Neural progenitor cell (in vitro differentiated cells): ENCODE measurements at regions not wholly inside any gene's neighbourhood (a gene's known extent, or its start where the extent isn't known, plus 50 kb on each side); places are given as distances from the start of the nearest gene placed in this dataset.

Experiments used
- DNase-seq: peaks from one replicate; pipeline ENCODE4 v3.0.0-alpha.2; 2016; ENCODE audit warnings: low spot score
- H2AFZ ChIP-seq: fragments of 200-600 bp; sonication (generic); replicated peaks from 2 replicates; pipeline ENCODE4 v1.6.1; 2016; ENCODE audit warnings: antibody characterized with exemption
- H3F3A ChIP-seq: fragments of 200-600 bp; sonication (generic); 2 replicates; pipeline ENCODE4 v1.6.1; 2016; ENCODE audit warnings: antibody characterized with exemption, low read depth
- H3K27ac ChIP-seq: fragments of 200-600 bp; sonication (generic); 2 replicates; pipeline ENCODE4 v1.5.1; 2016; ENCODE audit warnings: mild to moderate bottlenecking
- H3K27me3 ChIP-seq: fragments of 200-600 bp; sonication (generic); 2 replicates; pipeline ENCODE4 v1.6.1; 2016; ENCODE audit warnings: mild to moderate bottlenecking, moderate library complexity
- H3K36me3 ChIP-seq: fragments of 200-600 bp; sonication (generic); 2 replicates; pipeline ENCODE4 v1.5.1; 2016
- H3K4me1 ChIP-seq: fragments of 200-600 bp; sonication (generic); 2 replicates; pipeline ENCODE4 v1.6.1; 2016; ENCODE audit warnings: mixed run types
- H3K4me2 ChIP-seq: fragments of 200-600 bp; sonication (generic); 2 replicates; pipeline ENCODE4 v1.6.1; 2016
- H3K4me3 ChIP-seq: fragments of 200-600 bp; sonication (generic); 2 replicates; pipeline ENCODE4 v1.5.1; 2016
- H3K79me2 ChIP-seq: fragments of 200-600 bp; sonication (generic); 2 replicates; pipeline ENCODE4 v1.6.1; 2016; ENCODE audit warnings: low read depth
- H3K9ac ChIP-seq: fragments of 200-600 bp; sonication (generic); 2 replicates; pipeline ENCODE4 v1.6.1; 2016
- H3K9me3 ChIP-seq: fragments of 200-600 bp; sonication (generic); 2 replicates; pipeline ENCODE4 v1.5.1; 2016; ENCODE audit warnings: low read depth
- H4K20me1 ChIP-seq: fragments of 200-600 bp; sonication (generic); 2 replicates; pipeline ENCODE4 v1.6.1; 2016; ENCODE audit warnings: low read depth
- H3K27ac Mint-ChIP-seq: 3 replicates; pipeline ENCODE4 v1.8.0; 2021; ENCODE audit warnings: mixed read lengths
- H3K27me3 Mint-ChIP-seq: 2 replicates; pipeline ENCODE4 v1.8.0; 2022; ENCODE audit warnings: low read depth, mild to moderate bottlenecking, inconsistent platforms, moderate library complexity, mixed read lengths; ENCODE audit not compliant: insufficient read depth
- H3K36me3 Mint-ChIP-seq: 3 replicates; pipeline ENCODE4 v1.8.0; 2021; ENCODE audit warnings: mixed read lengths
- H3K4me1 Mint-ChIP-seq: 3 replicates; pipeline ENCODE4 v1.8.0; 2021; ENCODE audit warnings: mixed read lengths
- H3K4me3 Mint-ChIP-seq: 3 replicates; pipeline ENCODE4 v1.8.0; 2021; ENCODE audit warnings: mild to moderate bottlenecking, moderate library complexity, mixed read lengths
- H3K9me3 Mint-ChIP-seq: 3 replicates; pipeline ENCODE4 v1.8.0; 2020; ENCODE audit warnings: mixed read lengths
- EZH2 ChIP-seq: fragments of 200-600 bp; sonication (generic); IDR thresholded peaks from 2 replicates; pipeline ENCODE4 v1.6.1; 2017; ENCODE audit warnings: antibody characterized with exemption, mild to moderate bottlenecking, moderate library complexity
- EZH2phosphoT487 ChIP-seq: fragments of 200-600 bp; sonication (generic); IDR thresholded peaks from 2 replicates; pipeline ENCODE4 v1.6.1; 2017; ENCODE audit warnings: antibody characterized with exemption
- TF ChIP-seq, protein P1 (sequence below): fragments of 200-600 bp; sonication (generic); IDR thresholded peaks from 2 replicates; pipeline ENCODE4 v1.5.1; 2017; ENCODE audit warnings: antibody characterized with exemption, mild to moderate bottlenecking

DNA sequence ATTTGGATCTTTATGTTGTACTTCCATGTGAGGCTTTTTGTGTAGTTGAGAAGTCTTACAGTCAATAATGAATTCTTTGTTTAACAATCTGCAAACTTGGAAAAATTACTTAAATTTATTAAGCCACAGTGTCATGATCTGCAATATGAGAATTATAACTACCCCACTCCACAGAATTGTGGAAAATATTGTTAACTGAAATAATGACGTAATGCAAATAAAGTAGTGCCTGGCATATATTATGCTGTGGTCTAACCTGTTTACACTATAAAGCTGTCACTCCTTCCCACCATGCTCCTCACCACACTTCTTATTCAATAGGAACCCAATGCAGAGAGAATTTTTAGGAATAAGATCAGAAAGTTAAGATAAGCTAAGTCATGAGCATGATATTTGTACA is 632.1 kb upstream of the GALNTL6 start:
- H3K4me1 ChIP-seq: no peaks in the 10 kb centered on the region
- H3F3A ChIP-seq: no peaks in the 10 kb centered on the region
- no peak for DNase-seq
- TF ChIP-seq EZH2 (no peak), EZH2phosphoT487 (no peak)
- TF ChIP-seq, protein P1, sequence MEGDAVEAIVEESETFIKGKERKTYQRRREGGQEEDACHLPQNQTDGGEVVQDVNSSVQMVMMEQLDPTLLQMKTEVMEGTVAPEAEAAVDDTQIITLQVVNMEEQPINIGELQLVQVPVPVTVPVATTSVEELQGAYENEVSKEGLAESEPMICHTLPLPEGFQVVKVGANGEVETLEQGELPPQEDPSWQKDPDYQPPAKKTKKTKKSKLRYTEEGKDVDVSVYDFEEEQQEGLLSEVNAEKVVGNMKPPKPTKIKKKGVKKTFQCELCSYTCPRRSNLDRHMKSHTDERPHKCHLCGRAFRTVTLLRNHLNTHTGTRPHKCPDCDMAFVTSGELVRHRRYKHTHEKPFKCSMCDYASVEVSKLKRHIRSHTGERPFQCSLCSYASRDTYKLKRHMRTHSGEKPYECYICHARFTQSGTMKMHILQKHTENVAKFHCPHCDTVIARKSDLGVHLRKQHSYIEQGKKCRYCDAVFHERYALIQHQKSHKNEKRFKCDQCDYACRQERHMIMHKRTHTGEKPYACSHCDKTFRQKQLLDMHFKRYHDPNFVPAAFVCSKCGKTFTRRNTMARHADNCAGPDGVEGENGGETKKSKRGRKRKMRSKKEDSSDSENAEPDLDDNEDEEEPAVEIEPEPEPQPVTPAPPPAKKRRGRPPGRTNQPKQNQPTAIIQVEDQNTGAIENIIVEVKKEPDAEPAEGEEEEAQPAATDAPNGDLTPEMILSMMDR: no peak
- H3K4me1 Mint-ChIP-seq: no peaks in the 10 kb centered on the region
- no peaks in the 10 kb centered on the region for H3K9me3 ChIP-seq
- no peak overlapping the region for H2AFZ ChIP-seq
- H3K27me3 Mint-ChIP-seq: no peaks in the 10 kb centered on the region
- no peak overlapping the region for H3K4me2 ChIP-seq
- no peak overlapping the region for H3K4me3 Mint-ChIP-seq
- no peaks in the 10 kb centered on the region for H3K9me3 Mint-ChIP-seq
- no peak overlapping the region for H3K27ac Mint-ChIP-seq
- H3K79me2 ChIP-seq: no peaks in the 10 kb centered on the region
- no peak overlapping the region for H3K27ac ChIP-seq
- no peak overlapping the region for H3K9ac ChIP-seq
- no peak overlapping the region for H3K4me3 ChIP-seq
- H3K36me3 Mint-ChIP-seq: no peaks in the 10 kb centered on the region
- no peaks in the 10 kb centered on the region for H3K36me3 ChIP-seq
- no peaks in the 10 kb centered on the region for H3K27me3 ChIP-seq
- H4K20me1 ChIP-seq: no peaks in the 10 kb centered on the region

DNA sequence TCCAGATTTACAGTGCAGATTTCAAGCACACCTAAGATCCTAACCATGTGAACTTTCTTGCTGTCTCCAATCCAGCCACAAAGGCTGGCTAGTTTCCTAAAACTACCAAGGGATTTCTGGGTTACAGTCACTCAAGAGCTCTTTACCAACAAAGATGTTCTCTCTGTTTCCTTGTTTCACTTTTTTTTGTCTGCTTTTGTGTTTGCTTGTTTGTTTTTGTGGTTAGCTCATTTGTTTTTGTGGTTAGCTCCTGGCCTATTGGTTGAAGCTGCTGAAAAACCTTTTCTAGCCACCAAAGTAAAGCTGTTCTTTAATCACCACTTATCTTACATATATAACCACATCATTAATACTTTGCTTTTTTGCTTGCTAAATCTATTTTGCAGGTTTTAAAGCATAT is 642.5 kb upstream of the GALNTL6 start:
- H3F3A ChIP-seq: no peaks in the 10 kb centered on the region
- H3K9me3 Mint-ChIP-seq: peaks cover 4% of the 10 kb centered on the region
- no peaks in the 10 kb centered on the region for H3K36me3 Mint-ChIP-seq
- TF ChIP-seq EZH2 (no peak), EZH2phosphoT487 (no peak)
- TF ChIP-seq, protein P1: no peak
- no peaks in the 10 kb centered on the region for H3K9me3 ChIP-seq
- H3K27me3 ChIP-seq: no peaks in the 10 kb centered on the region
- peak; percentile 4 for DNase-seq
- H3K27ac ChIP-seq: no peak overlapping the region
- H3K79me2 ChIP-seq: no peaks in the 10 kb centered on the region
- H3K36me3 ChIP-seq: no peaks in the 10 kb centered on the region
- no peak overlapping the region for H3K9ac ChIP-seq
- H3K4me1 Mint-ChIP-seq: no peaks in the 10 kb centered on the region
- no peak overlapping the region for H3K4me3 ChIP-seq
- peak overlapping the region; percentile 46 for H2AFZ ChIP-seq
- no peaks in the 10 kb centered on the region for H3K27me3 Mint-ChIP-seq
- no peak overlapping the region for H3K27ac Mint-ChIP-seq
- no peak overlapping the region for H3K4me2 ChIP-seq
- H3K4me1 ChIP-seq: no peaks in the 10 kb centered on the region
- no peak overlapping the region for H3K4me3 Mint-ChIP-seq
- H4K20me1 ChIP-seq: no peaks in the 10 kb centered on the region

DNA sequence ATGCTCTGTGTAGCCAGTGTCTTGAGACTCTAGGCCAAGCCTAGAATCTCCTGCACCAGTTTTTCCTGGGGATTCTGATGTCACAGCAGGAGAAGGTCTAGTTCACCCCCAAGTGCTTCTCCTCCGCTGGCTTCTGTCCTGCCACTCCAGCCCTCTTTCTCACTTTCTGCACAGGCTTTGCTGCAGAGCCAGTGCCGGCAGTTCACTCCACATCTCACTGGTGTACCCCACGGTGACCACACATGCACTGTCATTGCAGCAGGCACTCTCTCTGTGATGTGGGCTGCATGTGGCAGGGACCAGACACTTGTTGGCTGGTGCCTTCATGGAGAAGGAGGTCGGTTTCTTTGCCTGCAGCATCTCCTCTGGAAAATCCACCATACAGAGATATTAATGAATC is 643.8 kb upstream of the GALNTL6 start:
- H3K9me3 ChIP-seq: no peaks in the 10 kb centered on the region
- H3K4me1 ChIP-seq: no peaks in the 10 kb centered on the region
- Mint-ChIP-seq H3K9me3 (peaks cover 4% of the 10 kb centered on the region), H3K36me3 (no peaks in the 10 kb centered on the region), H3K4me1 (no peaks in the 10 kb centered on the region), H3K27ac (no peak overlapping the region), H3K4me3 (no peak overlapping the region), H3K27me3 (no peaks in the 10 kb centered on the region)
- no peak overlapping the region for H3K9ac ChIP-seq
- no peak for DNase-seq
- no peak overlapping the region for H3K4me3 ChIP-seq
- no peak overlapping the region for H3K4me2 ChIP-seq
- TF ChIP-seq EZH2phosphoT487: no peak
- no peak for TF ChIP-seq EZH2
- TF ChIP-seq, protein P1: no peak
- no peaks in the 10 kb centered on the region for H3K79me2 ChIP-seq
- no peaks in the 10 kb centered on the region for H3K27me3 ChIP-seq
- H3K36me3 ChIP-seq: no peaks in the 10 kb centered on the region
- no peak overlapping the region for H2AFZ ChIP-seq
- no peaks in the 10 kb centered on the region for H4K20me1 ChIP-seq
- H3F3A ChIP-seq: no peaks in the 10 kb centered on the region
- no peak overlapping the region for H3K27ac ChIP-seq

DNA sequence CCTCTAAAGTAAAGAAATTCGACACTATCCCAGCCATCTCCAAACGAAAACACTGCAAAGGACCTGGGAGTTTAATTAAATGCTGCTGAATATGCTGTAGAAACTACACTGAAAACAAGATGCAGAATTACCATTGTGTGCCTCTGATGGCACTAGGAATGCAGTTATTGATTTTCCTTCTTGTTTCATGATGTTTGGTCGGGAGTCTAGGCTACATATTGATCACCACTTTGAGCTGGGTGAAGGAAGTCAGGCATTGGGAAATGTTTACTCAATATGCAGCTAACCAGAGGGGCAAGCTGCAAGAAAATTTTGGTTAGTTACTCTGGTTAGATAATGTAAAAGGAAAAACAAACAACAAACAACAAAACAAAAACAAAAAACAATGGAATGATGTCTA is 650.7 kb upstream of the GALNTL6 start:
- Histone ChIP-seq H2AFZ (no peak overlapping the region), H3K27ac (no peak overlapping the region), H3K4me3 (no peak overlapping the region), H3K36me3 (no peaks in the 10 kb centered on the region), H3F3A (no peaks in the 10 kb centered on the region), H3K9me3 (no peaks in the 10 kb centered on the region), H4K20me1 (no peaks in the 10 kb centered on the region), H3K4me2 (no peak overlapping the region), H3K9ac (no peak overlapping the region), H3K27me3 (no peaks in the 10 kb centered on the region), H3K4me1 (no peaks in the 10 kb centered on the region), H3K79me2 (no peaks in the 10 kb centered on the region)
- Mint-ChIP-seq H3K9me3 (no peaks in the 10 kb centered on the region), H3K27me3 (no peaks in the 10 kb centered on the region), H3K4me3 (no peak overlapping the region), H3K36me3 (no peaks in the 10 kb centered on the region), H3K4me1 (no peaks in the 10 kb centered on the region), H3K27ac (no peak overlapping the region)
- DNase-seq: no peak
- TF ChIP-seq EZH2 (no peak), EZH2phosphoT487 (no peak)
- TF ChIP-seq, protein P1: no peak
